ENCODE measurements at regions not wholly inside any gene's neighbourhood (a gene's known extent, or its start where the extent isn't known, plus 50 kb on each side); places are given as distances from the start of the nearest gene placed in this dataset.

GRCh38 chr5:162558120-162558519 is 490.5 kb downstream of the GABRG2 start:
- TF ChIP-seq GATA3 (IDR thresholded peaks at IDR 0.05; ENCODE audit: low read depth, low read length), result no peak
- no peak for TF ChIP-seq GATA2 (IDR thresholded peaks at IDR 0.05; ENCODE audit: low read depth, low read length)

- no peak for TF ChIP-seq GATA3 (IDR thresholded peaks at IDR 0.05; ENCODE audit: low read depth, low read length)
- no peak for TF ChIP-seq GATA2 (IDR thresholded peaks at IDR 0.05; ENCODE audit: low read depth, low read length)
Observed at GRCh38 chr5:162567644-162568043, 500.1 kb downstream of the GABRG2 start.

- TF ChIP-seq GATA3 (IDR thresholded peaks at IDR 0.05; ENCODE audit: low read depth, low read length) (no peak), GATA2 (IDR thresholded peaks at IDR 0.05; ENCODE audit: low read depth, low read length) (no peak)
Observed at GRCh38 chr5:162573758-162574157, 506.2 kb downstream of the GABRG2 start.

DNA sequence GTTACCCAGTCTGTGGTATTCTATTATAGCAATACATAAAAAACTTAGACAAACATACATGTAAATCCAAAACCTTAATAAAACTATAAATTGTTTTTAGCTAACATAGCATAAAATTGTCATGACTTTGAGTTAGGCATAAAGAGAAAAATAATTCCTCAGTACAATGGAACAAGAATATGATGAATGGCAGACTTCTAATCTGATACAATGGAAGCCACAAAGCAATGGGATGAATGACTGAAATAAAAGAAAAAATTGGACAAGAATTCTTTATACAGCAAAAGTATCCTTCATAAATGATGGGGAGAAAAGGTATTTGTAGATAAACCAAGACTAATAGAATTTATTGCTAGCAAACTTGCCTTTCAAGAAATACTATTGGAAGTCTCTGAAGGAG is 524.2 kb downstream of the GABRG2 start:
- TF ChIP-seq GATA2 (IDR thresholded peaks at IDR 0.05; ENCODE audit: low read depth, low read length), result no peak
- TF ChIP-seq GATA3 (IDR thresholded peaks at IDR 0.05; ENCODE audit: low read depth, low read length), result no peak

- TF ChIP-seq GATA3 (IDR thresholded peaks at IDR 0.05; ENCODE audit: low read depth, low read length), result no peak
- TF ChIP-seq GATA2 (IDR thresholded peaks at IDR 0.05; ENCODE audit: low read depth, low read length), result no peak
Observed at GRCh38 chr5:162593881-162594280, 526.3 kb downstream of the GABRG2 start.

DNA sequence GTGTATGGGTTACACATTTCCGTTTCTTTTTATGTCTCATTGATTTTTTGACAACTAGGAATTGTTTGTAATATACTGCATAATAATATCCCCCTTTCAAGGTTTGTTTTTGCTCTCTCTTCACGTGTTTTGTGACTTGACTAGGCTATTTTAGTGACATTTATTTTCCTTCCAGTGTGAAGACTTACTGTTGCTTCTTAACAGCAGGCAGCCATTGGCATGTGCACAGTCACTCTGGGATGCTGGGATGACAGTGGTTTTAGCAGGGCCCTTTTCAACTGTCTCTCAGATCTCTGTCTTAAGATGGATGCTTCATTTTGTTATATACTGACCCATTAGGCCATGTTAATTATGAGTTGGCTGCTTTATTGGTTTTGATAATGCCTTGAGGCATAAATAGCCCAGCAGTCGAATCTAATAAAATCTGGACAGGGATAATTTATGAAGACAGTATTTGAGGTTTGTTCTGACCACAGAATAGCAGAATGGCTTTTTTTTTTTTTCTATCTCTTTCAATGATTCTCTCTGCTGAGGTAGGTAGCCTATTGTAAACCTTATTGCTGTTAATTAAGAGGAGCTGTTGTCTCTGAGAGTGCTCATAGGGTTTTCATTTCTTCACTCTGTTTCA is 536.0 kb downstream of the GABRG2 start:
- no peak for TF ChIP-seq GATA2 (IDR thresholded peaks at IDR 0.05; ENCODE audit: low read depth, low read length)
- TF ChIP-seq GATA3 (IDR thresholded peaks at IDR 0.05; ENCODE audit: low read depth, low read length), result no peak

DNA sequence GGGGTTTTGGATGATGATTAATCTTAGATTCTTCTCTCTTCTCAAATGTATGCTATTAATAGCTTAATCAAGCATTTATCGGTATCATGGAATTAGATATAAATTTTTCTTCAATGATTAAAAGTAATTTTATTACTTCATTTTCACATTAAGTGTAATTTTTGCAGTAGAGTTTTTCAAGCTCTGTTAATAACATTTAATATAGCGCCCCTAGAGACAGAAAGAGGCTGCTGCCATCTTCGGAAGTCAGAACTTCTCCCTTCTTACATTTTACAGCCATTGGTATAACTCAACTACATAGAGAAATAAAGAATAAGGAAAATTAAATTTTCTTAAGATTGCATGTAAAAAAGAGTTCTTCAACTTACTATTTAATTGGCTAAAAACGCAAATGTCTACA is 540.3 kb downstream of the GABRG2 start:
- TF ChIP-seq GATA2 (IDR thresholded peaks at IDR 0.05; ENCODE audit: low read depth, low read length) (no peak), GATA3 (IDR thresholded peaks at IDR 0.05; ENCODE audit: low read depth, low read length) (no peak)

DNA sequence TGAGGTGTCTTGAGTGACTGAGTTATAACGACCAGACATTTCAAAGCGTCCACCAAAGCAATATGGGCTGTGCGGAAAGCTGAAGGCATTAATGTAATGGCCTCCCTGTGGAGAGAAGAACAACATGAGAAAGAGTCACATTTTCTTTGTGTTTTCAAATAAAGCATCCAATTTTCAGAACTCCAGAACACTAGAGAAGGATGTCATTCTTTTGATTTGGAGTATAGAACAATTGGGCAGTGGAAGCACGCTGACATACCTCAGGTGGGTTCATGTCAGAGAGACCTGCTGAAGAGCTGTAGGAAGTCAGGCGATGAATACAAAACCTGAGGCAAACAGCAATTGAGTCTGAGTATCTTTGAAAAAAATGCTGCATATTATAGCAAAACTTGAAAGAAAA is 556.5 kb downstream of the GABRG2 start:
- no peak for TF ChIP-seq GATA2 (IDR thresholded peaks at IDR 0.05; ENCODE audit: low read depth, low read length)
- no peak for TF ChIP-seq GATA3 (IDR thresholded peaks at IDR 0.05; ENCODE audit: low read depth, low read length)

- TF ChIP-seq GATA3 (IDR thresholded peaks at IDR 0.05; ENCODE audit: low read depth, low read length) (no peak), GATA2 (IDR thresholded peaks at IDR 0.05; ENCODE audit: low read depth, low read length) (no peak)
Observed at GRCh38 chr5:162637481-162637880, 569.9 kb downstream of the GABRG2 start.

DNA sequence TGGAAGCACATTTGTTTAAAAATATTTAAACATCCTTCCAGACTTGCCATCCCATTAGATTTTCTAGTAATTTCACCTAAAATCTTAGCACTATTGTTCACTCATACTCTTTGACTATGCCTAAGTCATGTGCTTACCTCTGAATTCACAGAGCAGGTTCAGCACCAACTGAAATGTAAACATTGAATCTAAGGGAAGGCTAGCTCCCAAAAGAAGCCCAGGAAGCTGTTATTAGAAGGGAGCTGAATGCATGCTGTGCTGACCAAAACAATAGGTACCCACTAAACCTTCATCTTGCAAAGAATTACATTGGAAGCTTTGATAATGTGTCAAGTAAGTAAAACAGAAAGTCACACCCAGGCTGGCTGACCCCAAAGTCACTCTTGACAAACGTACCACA is 571.3 kb downstream of the GABRG2 start:
- TF ChIP-seq GATA2 (IDR thresholded peaks at IDR 0.05; ENCODE audit: low read depth, low read length) (no peak), GATA3 (IDR thresholded peaks at IDR 0.05; ENCODE audit: low read depth, low read length) (no peak)

DNA sequence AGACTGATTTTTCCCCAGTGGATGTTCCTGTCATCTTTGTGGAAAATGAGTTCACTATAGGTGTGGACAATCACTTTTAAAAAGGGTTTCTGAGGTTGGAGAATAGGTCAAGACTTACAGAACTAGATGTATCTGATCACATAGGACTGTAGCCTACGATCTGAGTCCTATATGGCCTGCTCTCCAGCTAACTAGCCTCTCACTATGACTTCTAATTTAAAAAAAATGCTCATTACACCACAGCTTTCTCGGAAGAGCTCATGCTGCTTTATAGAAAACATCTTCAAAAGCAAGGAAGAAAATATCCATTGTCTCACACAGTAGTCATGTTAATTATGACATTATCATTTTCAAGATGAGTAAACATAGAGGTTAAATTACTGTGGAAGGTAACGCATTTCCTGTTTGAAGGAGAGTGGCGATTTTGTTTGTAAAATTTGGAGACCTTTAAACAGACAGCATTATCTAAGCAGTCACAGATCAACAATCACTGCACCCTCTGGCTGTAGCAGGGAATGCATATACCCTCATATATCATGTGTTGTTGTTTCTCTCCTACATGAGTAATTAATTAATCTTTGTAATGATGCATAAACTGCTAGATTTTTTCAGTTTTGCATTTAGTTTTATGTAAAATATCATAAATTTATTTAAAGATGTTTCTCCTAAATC is 573.7 kb downstream of the GABRG2 start:
- no peak for TF ChIP-seq GATA3 (IDR thresholded peaks at IDR 0.05; ENCODE audit: low read depth, low read length)
- no peak for TF ChIP-seq GATA2 (IDR thresholded peaks at IDR 0.05; ENCODE audit: low read depth, low read length)

- TF ChIP-seq GATA3 (IDR thresholded peaks at IDR 0.05; ENCODE audit: low read depth, low read length), result no peak
- TF ChIP-seq GATA2 (IDR thresholded peaks at IDR 0.05; ENCODE audit: low read depth, low read length), result no peak
Observed at GRCh38 chr5:162654661-162655405, 587.3 kb downstream of the GABRG2 start.

GRCh38 chr5:162657076-162657475 is 589.5 kb downstream of the GABRG2 start:
- TF ChIP-seq GATA3 (IDR thresholded peaks at IDR 0.05; ENCODE audit: low read depth, low read length), result no peak
- no peak for TF ChIP-seq GATA2 (IDR thresholded peaks at IDR 0.05; ENCODE audit: low read depth, low read length)

- no peak for TF ChIP-seq GATA2 (IDR thresholded peaks at IDR 0.05; ENCODE audit: low read depth, low read length)
- TF ChIP-seq GATA3 (IDR thresholded peaks at IDR 0.05; ENCODE audit: low read depth, low read length), result no peak
Observed at GRCh38 chr5:162664846-162665245, 597.3 kb downstream of the GABRG2 start.

DNA sequence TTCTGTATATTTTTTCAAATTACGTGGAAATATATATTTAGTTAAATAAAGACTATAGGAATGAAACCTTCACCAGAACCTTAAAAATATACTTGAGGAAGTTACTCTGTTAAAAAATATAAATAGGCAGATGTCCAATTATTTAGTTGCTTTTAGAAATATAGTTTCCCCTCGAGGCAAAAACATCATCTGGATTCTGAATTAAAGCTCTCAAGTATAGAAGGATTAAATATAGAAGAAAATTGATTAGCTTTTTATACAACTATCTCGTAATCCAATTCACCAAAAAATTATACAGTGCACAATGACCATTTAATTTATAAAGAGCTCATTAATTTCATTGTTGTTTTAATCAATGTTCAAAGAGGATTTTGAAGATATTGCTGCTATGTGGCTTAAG is 601.4 kb downstream of the GABRG2 start:
- TF ChIP-seq GATA2 (IDR thresholded peaks at IDR 0.05; ENCODE audit: low read depth, low read length) (no peak), GATA3 (IDR thresholded peaks at IDR 0.05; ENCODE audit: low read depth, low read length) (no peak)

Data from SH-SY5Y (cell line).